ENCODE measurements at regions not wholly inside any gene's neighbourhood (a gene's known extent, or its start where the extent isn't known, plus 50 kb on each side); places are given as distances from the start of the nearest gene placed in this dataset.

DNA sequence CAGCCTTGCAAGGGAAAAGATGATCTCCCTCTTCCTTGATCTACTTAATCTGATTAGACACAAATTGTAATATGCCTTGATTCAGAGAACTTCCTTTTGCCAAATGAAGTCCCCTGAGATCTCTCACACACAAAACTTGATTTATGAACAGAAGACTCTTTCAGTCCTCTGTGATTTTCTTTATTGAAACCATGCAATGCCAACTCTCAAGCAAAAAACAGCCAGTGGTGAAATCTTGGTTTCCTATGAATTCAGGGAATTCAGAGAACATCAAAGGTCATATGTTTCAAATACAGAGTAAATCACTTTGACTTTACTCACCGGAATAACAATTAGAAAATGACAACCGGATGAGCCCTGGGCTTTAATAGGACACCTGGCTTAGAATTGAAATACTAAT, 211.7 kb downstream of the ABHD5 start:
- no peak for DNase-seq

DNA sequence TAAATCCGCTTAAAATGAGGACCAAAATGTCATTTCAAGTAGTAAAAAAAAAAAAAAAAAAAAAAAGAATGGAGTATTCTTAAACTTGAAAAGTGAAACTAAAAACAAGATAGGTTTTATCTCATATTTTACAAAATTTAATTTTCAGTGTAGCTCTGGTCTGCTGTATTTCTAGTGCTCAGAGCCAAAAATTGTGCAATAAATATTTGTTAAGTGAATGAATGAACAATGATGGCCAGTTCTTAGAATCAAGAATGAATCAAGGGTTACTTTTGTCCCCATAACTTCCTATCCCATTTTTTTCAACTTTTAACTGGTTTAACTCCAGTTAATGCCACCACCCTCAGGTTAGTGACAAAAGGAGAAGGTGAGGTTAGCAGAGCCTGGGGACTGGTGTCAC, 214.4 kb downstream of the ABHD5 start:
- DNase-seq = no peak

DNA sequence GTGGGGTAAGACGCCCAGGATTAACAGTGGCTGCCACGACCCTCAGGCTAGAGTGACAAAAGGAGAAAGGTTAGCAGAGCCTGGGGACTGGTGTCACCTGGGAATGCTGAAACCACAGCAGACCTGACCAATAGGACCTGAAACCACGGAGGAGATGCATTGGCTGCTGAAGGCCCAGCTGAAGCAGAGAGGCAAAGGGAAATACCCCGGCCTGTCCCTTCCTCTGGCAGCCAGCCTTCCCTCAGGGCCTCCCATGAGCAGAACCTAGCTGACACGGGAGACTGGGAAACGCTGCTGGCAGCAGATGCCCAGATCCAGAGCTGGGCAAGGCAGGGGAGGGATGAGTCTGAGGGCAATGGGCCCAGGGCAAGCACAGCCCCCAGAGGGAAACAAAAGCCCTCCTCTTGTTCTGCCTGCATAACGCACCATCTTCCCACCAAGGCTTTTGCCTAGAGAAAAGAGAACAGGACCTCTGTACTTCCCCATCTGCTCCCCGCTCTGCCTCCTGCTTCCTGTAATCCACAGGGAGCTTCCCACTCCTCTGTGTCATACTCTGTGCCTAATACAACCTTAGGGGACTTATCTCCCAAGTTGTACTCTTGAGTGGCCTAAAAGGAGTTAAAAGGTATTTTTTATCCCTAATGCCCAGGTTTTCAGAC, 216.2 kb downstream of the ABHD5 start:
- no peak for DNase-seq

- DNase-seq = no peak
Measured at GRCh38 chr3:43907508-43907858, 216.7 kb downstream of the ABHD5 start.

GRCh38 chr3:43908456-43908855, 217.7 kb downstream of the ABHD5 start:
- no peak for DNase-seq

GRCh38 chr3:43909149-43909548, 218.4 kb downstream of the ABHD5 start:
- no peak for DNase-seq

- no peak for DNase-seq
Measured at GRCh38 chr3:43910750-43911149, 220.0 kb downstream of the ABHD5 start.

DNA sequence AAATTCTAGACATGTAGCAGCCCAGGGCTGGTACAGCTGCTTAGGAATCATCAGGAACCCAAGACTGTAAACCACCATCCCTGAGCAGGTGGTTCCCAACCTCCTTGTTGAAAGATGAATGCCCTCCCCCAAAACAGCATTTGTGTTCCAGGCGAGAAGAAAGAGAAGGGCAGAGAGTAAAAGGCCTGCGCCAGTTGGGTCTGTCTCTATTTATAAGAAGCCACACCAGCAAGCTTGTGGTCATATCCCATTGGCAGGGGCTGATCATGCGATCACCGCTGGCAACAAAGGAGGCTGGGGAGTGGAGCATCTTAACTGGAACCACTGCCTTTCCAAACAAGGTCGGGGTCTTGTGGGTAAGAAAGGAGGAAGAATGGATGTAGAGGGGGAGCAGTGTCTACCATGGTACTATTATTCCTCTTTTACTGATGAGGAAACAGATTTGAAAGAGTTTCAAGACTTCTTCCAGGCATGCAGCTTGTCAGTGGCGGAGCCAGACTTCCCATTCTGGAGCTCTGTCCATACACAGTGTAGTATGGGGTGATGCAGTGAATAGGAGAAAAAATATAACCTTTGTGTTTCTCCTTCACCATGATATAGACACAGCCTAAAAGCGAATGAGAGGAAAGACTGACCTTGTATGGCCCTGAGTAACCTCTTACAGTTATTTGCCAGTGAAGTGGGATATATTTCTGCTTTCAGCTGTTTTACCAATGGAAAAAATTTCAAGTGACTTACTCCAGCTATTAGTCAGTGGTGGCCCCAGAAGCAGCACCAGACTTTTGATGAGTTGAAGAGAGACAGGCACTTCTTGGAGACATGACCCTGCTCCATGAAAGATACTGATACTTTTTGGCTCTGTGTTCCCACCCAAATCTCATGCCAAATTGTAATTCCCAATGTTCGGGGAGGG, 222.6 kb downstream of the ABHD5 start:
- no peak for DNase-seq

DNA sequence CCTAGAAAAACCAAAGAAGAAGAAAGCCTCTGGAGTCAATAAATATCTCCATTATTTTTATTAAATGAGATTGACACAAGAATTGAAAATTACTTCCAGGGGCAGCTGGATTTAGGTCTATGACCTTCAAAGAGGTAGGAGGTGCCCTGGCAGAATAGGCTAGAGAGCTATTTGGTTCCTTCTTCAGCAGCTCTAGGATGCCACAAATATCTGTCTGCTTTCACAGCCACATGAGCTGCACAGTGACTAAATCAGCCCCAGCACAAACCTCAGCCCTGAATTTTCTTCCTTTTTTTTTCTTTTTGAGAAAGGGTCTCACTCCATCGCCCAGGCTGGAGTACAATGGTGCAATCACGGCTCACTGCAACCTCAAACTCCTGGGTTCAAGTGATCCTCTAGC, 223.5 kb downstream of the ABHD5 start:
- DNase-seq = no peak

DNA sequence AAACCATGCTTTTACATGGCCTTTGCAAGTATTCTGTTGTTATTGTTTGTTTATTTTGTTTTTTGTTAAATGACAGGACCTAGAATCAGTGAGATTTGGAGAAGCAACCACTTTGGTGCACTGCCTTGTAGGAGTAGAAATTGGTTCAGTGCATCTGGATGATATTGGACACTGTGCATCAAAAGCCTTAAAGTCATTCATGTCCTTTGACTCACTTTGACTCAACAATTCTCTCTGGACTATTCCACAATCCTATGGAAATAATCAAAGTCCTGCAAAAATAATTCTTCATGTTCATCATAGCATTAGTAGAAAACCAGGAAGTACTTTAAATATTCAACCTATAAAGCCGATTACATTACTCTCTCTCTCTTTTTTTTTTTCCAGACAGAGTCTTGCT, 224.8 kb downstream of the ABHD5 start:
- no peak for DNase-seq

GRCh38 chr3:43917361-43917760, 226.6 kb downstream of the ABHD5 start:
- DNase-seq = no peak

DNA sequence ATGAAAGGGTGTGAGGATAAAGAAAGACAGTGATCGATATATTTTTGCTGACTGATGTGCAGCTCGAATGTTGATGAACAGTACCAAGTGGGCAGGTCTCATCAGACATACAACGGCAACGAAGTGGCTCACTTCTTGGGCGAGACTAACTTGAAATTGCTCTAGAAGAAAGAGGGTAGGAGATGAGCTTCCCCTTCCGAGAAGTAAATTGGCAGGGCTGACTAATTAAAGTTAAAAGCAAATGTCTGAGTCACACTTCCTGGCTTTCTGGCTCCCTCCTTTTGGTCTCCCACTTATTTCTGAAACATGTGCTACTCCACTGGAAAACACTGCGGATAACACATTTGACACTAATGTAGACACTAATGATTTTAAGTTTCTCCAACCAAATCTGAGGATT, 228.3 kb downstream of the ABHD5 start:
- DNase-seq = no peak

DNA sequence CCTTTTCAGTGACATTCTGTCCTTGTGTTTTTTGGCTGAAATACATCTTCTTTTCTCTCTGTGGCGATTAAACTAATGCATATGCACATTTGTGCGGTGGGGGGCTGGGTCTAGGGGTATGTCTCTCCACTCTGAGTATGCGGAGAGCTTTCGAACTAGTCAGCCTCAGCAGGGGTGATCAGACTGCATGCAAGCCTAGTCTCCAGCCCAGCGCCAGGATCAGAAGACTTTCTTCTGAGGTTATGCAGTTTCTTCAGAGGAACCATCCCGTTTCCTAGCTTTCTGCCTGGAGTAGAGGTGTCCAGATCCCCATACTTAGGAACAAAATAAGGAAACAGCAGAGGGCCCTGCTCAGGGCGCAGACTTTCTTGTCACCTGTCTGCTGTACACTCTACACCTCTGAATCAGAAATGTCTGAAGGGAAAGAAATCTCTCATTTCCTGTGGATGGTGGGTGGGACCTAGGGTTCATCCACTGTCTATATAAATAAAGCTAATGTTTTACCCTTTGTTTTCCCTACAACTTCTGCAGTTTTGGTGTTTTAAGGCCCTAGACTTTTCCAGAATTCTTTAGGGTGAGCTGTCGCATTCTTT, 230.4 kb downstream of the ABHD5 start:
- no peak for DNase-seq

DNA sequence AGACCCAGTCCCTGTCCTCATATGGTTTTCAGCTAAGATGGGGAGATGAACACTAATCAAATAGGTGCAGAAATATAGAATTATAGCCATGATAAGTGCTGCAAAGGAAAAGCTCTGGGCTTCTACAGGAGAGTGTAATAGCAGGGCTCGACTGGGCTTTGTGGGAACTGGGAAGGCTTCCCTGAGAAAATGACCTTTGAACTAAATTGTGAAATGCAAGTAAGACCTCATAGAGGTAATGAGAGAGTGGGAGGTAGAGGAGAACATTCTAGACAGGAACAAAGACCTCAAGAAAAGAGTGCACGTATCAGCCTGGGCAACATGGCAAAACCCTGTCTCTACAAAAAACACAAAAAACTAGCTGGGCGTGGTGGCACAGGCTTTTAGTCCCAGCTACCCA, 231.6 kb downstream of the ABHD5 start:
- DNase-seq = no peak

GRCh38 chr3:43923104-43923882, 232.6 kb downstream of the ABHD5 start:
- DNase-seq = no peak

DNA sequence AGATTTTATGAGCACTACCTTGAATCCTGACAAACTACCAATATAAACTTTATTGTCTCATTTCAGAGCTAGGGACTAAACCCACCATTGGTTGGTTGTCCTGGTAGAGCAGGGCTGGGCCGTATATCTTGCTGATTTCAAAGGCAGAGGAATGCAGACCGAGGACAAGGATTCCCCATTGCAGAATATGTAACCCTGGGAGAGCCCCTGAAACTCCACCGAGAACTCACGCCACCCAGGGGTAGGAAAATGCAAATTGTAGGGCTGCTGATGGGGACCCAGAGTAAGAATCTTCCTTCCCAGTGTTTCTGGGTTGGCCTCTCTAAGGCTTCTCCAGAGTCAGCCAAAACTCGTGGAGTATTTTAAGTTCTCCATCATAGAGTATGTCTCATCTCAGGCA, 235.3 kb downstream of the ABHD5 start:
- no peak for DNase-seq

GRCh38 chr3:43932921-43933320, 242.2 kb downstream of the ABHD5 start:
- no peak for DNase-seq

DNA sequence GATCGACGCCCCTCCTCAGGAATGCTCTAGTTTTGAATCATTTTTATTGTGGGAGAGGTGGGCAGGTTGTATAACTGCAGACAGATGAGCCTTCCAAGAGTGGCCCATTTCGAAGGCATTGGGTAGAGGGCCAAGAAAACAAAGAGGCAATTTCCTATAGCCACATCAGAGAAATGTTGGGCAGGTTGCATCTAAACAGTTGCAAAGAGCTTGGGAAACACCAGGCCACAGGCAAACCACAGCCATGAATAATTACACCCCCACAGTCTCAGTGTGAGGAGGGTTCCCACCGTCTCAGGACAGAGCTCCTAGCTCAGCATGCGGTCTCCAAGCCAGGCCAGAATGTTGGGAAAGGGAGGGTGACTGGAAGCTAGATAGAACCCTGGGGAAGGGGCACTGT, 257.3 kb downstream of the ABHD5 start:
- DNase-seq = no peak

- DNase-seq = no peak
Measured at GRCh38 chr3:43949594-43949993, 258.9 kb downstream of the ABHD5 start.

GRCh38 chr3:43950775-43951174, 260.0 kb downstream of the ABHD5 start:
- DNase-seq = no peak

GRCh38 chr3:43951813-43952212, 261.1 kb downstream of the ABHD5 start:
- no peak for DNase-seq

DNA sequence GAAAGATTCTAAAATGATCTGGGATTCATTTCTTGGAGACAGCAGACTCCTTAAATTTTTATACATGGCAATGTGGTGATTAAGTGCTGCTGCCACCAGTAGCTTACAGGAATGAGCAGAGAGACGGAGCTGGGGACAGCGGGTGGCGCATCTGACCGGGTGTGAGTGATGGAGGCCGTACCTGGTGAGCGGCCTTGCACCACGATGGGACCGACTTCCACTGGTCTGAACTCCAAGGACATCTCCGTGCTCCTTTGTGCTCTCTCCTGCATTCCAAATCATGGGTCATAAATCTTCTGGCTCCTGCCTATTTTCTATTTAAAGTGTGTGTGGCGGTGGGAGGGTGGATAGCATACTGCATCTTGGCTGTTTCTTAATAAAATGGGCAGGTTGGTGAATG, 262.6 kb downstream of the ABHD5 start:
- DNase-seq = no peak

All from right forelimb (tissue), 1 donor.